GM21737 (cell line): ENCODE measurements at regions not wholly inside any gene's neighbourhood (a gene's known extent, or its start where the extent isn't known, plus 50 kb on each side); places are given as distances from the start of the nearest gene placed in this dataset.

ENCODE experiments used
- ATAC-seq: cut with Tn5 transposase; IDR thresholded peaks from one replicate; pipeline ENCODE4 v1.9.1; 2021; ENCODE audit warnings: mild to moderate bottlenecking, moderate library complexity; ENCODE audit not compliant: unreplicated experiment

DNA sequence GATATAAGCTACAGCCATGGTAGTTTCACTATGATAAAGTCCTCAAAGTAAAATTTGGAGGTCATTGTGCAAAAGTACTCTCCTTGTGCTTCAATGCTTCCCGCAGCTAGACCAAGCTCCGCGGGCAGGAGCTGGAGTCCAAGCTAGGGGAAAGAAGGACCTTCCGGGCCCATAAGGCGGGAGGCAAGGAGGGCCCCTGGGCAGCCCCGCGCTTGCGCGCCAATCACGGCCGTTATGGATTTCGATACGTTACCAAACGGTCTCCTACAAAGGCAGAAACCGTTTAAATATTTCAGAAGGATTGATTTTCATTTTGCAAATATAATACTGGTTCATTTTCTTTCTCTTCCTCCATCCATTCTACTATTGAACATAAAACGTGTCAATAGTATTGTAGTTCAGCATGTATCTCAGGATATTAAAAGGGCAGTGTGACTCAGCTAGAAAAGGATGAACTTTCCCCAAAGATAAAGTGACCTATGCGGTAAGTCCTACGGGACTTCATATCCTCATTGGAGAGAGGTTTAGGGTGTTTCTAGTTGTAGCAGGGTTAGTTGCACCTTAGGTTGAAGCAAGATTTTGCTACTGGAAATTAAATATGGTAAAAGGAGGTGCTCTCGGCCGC is 128.0 kb downstream of the KIF20B start:
- no peak for ATAC-seq

GRCh38 chr10:89829887-89830269 is 128.5 kb downstream of the KIF20B start:
- no peak for ATAC-seq

DNA sequence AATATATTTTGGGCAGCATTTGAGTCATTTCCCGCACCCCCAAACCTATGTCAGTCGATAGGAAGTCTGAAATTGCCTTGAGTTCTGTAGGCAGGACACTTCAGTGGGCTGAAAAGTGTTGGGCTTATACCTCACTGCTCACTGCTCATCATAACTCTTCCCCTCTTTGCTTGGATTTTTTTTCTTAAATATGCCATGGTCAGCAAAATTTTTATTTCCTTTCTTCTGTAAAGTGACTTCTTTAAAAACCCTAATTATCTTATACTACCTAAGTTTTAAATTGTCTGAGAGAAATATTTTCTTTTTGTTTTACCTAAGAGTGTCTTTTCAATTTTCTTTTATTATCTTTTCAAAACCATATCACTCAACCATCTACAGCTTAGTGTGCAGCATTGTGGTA is 129.2 kb downstream of the KIF20B start:
- no peak for ATAC-seq

- no peak for ATAC-seq
These were observed 135.4 kb downstream of the KIF20B start for GRCh38 chr10:89836840-89837164.

DNA sequence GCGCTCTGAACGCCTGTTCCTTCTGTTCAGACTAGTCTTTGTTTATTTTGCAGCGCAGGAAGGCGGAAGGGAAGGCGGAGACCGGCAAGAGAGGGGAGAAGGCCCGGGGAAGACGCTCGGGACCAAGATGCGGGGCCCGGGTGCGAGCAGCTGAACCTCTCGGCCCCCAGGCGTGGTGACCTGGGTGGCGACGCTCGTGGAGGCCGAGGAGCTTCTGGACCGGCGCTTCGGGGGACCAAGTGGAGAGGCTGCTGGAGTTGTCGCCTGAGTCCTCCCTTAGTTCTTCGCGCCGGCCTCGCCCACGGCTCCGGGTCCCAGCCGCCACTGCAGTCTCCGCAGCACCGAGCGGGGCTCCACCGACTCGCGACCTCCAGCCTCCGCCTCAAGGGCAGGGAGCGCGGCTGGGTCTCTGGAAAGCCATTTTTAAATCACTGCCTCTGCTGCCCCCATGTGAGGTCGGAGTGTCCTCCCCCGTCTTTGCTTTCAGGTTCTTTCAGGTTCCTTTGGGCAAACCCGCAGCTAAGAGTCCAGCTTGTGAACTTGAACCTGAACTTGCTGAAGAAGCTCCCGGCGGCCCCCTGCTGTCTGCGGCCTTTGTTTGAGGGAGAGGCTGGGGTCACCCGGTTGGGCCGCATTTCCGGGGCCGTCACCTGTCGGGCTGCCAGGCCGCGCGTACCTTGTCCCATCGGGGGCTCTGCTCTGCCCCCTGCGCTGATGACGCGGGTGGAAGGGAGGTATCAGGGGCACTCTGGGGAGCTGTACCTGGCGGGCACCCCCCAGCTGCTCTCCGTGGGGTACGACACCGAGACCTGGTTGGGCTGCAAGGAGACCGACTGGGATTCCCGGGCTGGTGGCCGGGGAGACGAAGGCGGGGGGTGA is 136.0 kb downstream of the KIF20B start:
- no peak for ATAC-seq

GRCh38 chr10:89838044-89838615 is 136.7 kb downstream of the KIF20B start:
- no peak for ATAC-seq

DNA sequence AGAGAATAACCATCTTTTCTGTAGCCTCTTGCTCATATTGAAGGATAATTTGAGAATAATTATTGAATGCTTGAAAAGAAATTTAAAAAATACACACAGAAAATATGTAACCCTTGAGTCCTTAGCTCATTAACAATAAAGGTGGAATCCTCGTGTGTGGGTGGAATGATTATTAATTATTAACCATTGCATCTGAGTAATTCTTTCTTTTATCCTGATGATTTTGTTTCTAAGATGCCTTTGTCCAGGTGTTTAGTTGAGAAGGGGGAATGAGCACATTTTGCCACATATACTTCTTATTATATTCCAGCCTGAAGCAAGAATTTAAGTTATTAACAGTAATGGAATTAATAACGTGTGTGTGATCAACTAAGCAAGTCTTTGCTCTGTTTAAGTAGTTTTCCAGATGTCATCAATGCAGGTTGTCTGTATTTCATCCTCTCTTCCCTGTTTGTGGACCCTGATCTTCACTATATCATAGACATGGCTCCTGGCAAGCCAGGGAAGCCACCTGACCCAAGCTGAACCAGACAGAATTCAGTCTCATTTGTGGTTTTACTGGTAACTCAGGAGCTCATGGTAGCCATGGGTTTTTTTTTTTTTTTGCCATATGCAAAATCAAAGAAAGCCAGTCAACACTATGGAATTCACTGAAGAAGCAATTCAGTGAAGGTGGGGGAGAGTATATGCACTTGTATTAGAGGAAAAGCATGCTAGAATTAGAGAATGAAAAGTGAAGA is 144.3 kb downstream of the KIF20B start:
- no peak for ATAC-seq

DNA sequence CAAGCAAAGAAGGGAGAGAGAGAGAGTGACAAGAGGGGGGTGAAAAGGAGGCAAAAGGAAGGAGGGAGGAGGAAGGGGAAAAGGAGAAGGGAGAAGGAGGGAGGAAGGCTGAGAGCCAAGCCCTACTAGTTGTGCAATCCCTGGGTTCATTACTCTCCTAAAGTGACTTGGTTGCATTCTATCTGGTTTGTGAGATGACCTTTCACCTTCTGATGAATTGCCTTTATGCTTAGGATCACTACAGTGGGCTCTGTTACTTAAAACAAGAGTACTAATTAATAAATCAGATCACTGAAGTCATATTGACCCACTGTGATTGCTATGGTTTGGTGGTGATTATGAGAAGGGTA is 144.9 kb downstream of the KIF20B start:
- no peak for ATAC-seq

- no peak for ATAC-seq
These were observed 145.4 kb downstream of the KIF20B start for GRCh38 chr10:89846786-89847185.

DNA sequence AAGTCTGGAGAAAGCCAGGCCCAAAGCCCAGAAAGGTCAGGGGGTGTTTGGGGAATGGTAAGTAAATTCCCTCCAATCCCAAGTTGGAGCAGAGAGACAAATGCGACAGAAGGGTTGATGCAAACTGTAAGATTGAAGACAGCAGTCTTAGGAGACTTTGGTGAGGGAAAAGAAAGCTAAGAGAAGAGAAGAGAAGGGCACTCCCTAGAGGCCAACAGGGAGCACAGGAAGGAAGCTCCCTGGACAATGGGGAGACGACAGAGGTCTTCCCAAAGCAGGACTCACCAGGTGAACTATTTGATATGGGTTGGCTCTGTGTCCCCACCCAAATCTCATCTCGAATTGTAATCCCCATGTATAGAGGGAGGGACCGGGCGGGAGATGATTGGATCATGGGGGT is 151.5 kb downstream of the KIF20B start:
- no peak for ATAC-seq

DNA sequence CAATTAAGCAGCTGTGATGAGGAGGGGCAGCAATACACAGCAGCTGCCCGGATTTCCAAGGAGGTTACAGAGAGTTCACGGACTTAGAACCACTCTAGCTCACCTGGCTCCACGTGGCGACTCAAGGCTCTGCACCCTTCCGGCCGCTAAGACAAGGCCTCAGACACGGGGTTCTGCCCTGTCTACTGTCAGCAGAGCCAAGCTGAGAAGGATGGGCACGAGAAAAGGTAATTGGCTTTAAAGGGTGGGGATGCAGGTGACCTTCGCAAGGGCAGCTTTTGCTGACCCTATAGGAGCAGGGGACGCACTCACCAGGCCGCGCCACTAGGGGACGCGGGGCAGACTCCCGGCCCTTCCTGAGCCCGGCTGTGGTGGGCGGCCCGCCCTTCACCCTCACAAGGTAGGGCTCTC is 152.4 kb downstream of the KIF20B start:
- ATAC-seq: no peak

DNA sequence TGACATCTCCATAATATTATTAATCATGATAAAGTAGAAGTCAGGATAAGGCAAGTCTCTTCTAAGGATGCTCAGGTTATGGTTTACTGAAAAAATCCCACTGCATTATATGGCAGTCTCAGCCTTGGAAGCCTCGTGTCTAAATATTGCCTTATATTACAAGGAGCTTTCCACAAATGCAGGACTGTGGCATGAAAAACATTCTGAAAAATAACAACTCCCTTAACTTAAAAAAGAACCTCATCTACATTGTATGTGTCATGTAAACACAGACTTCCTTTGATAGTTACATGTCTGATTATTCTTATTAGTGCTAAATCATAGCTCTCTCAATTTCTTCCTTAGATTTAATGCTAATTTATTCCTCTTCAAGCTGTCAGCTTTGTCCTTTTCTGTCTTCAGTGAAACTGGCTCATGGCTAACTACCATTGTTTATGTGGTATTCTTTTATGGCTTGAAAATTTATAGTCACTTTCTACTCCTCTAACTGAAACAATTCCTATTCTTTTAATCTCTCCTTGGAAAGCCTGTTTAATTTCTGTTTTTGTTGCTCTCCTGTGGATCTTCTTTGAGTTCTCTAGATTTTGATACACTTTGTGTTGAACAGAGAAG is 156.1 kb downstream of the KIF20B start:
- ATAC-seq: no peak

GRCh38 chr10:89861199-89861573 is 159.8 kb downstream of the KIF20B start:
- ATAC-seq: no peak

- no peak for ATAC-seq
These were observed 160.4 kb downstream of the KIF20B start for GRCh38 chr10:89861584-89862301.

DNA sequence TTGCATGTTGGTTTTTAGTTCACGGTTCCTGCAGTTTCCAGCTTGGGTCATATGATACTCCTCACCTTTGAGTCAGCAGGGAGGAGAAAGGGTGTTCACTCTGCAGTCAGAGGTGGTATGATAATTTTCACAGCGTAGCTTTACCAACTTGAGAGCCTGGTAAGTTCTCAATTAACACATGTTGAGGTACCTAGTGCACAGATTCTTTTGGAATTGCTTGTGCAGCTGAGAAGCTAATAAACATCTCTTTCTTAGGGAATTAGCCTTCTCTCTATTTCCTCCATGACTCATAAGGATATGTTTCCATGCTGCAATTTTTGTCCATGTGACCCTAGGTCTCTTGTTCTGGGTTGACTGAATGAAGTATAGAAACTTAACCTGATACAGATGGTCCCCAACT is 166.6 kb downstream of the KIF20B start:
- ATAC-seq: no peak

DNA sequence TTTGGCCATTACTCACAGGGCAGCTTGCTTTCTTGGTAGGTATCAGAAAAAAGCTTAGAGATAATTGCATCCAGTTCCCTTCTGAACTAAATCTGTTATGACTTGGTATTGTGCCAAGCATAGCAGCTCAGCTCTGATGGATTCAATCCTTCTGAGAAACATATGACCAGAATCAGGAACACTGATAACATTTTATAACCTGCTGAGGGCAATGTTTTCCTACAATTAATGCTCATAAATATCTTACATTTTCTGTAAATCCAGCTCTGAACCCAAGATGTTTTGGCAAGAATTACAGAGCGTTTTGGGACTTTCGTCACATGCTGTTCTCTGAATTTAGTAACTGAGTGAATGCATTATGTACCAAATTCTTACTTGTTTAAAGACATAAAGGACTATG is 167.8 kb downstream of the KIF20B start:
- no peak for ATAC-seq

GRCh38 chr10:89869592-89870156 is 168.3 kb downstream of the KIF20B start:
- no peak for ATAC-seq

DNA sequence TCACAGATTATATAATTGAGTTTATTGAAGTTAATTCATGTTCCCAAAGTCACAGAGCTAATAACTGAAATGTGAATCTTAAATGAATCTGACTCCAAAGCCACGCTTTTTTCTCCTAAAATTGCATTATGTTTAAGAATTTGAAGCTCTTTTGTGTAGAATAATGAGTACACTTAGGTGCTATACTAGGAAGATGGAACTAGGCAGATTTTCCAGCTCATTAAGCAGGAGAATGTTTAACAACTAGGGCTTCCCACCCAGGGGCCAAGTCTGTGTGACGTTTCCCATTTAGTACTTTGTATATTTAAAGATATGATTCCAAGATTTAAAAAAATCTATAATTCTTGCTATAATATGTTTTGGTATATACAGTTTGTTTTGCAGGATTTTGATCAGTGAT is 169.5 kb downstream of the KIF20B start:
- ATAC-seq: no peak

GRCh38 chr10:89873055-89873454 is 171.7 kb downstream of the KIF20B start:
- peak; percentile 55 for ATAC-seq

DNA sequence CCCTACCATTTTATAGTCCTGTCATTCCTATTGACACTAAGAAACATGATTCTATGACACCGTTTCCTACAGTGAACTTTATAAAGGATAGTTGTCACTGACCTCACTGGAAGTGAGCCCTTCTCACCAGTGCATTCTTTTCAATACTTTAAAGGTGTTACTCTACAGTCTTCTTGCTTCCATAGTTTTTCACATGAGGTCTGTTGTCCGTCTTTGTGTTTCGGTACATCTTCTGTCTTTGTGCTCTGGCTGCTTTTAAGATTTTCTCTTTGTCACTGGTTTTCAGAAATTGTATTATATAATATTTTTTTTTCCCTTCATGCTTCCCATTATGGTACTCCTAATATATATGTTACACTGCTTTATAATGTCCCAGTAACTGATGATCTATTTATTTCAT is 174.2 kb downstream of the KIF20B start:
- ATAC-seq: no peak
